ENCODE measurements at regions not wholly inside any gene's neighbourhood (a gene's known extent, or its start where the extent isn't known, plus 50 kb on each side); places are given as distances from the start of the nearest gene placed in this dataset.
"Not testable (repeated sequence)": the region's sequence is repeated elsewhere in the genome, so short reads cannot be mapped to it uniquely, and the experiment has no call there.

DNA sequence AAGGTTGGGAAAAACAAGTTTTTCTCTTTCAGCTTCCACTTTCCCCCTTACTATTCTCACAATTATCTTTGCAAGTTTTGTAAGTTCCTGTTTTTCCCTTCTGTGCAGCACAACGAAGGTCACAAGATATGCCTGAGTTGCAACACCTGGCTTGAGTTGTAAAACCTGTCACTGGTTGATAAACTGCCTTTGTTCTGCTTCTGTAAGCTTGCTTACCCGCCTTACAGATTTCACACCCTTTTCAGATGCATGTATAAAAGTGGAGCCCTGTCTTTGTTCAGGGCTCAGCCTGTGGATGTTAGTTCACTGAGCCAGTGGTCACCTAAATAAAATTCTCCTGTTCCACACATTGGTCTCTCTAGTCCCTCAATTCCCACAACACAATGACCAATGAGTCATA is 318.9 kb downstream of the UBE2NL start:
- TF ChIP-seq ZNF3 (CRISPR knock-in tag; IDR thresholded peaks at IDR 0.05); HDAC2 (IDR thresholded peaks at IDR 0.05); ZNF830 (CRISPR knock-in tag; IDR thresholded peaks at IDR 0.05); MAZ (CRISPR knock-in tag; conservative IDR thresholded peaks at IDR 0.05 in 1 of 2, IDR thresholded peaks at IDR 0.05 in 1 of 2); MXI1 (IDR thresholded peaks at IDR 0.05; ENCODE audit: low read depth, low read length); ZNF197 (CRISPR knock-in tag; IDR thresholded peaks at IDR 0.05; ENCODE audit: low read depth); HNRNPLL (IDR thresholded peaks at IDR 0.05; ENCODE audit: low read depth, low read length, poor library complexity, severe bottlenecking); ETS2 (tag; IDR thresholded peaks at IDR 0.05; ENCODE audit: borderline replicate concordance, poor library complexity, severe bottlenecking); SIX5 (IDR thresholded peaks at IDR 0.05; ENCODE audit: borderline replicate concordance in 1 of 2, insufficient read depth in 1 of 2, low read depth in 1 of 2, low read length in 2 of 2): not testable (repeated sequence)
- TF ChIP-seq, protein P1, sequence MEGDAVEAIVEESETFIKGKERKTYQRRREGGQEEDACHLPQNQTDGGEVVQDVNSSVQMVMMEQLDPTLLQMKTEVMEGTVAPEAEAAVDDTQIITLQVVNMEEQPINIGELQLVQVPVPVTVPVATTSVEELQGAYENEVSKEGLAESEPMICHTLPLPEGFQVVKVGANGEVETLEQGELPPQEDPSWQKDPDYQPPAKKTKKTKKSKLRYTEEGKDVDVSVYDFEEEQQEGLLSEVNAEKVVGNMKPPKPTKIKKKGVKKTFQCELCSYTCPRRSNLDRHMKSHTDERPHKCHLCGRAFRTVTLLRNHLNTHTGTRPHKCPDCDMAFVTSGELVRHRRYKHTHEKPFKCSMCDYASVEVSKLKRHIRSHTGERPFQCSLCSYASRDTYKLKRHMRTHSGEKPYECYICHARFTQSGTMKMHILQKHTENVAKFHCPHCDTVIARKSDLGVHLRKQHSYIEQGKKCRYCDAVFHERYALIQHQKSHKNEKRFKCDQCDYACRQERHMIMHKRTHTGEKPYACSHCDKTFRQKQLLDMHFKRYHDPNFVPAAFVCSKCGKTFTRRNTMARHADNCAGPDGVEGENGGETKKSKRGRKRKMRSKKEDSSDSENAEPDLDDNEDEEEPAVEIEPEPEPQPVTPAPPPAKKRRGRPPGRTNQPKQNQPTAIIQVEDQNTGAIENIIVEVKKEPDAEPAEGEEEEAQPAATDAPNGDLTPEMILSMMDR (IDR thresholded peaks at IDR 0.05 in 2 of 3, conservative IDR thresholded peaks at IDR 0.05 in 1 of 3; ENCODE audit: insufficient read depth in 2 of 3, low read depth in 1 of 3, low read length in 3 of 3): not testable (repeated sequence)
- TF ChIP-seq, protein P2, sequence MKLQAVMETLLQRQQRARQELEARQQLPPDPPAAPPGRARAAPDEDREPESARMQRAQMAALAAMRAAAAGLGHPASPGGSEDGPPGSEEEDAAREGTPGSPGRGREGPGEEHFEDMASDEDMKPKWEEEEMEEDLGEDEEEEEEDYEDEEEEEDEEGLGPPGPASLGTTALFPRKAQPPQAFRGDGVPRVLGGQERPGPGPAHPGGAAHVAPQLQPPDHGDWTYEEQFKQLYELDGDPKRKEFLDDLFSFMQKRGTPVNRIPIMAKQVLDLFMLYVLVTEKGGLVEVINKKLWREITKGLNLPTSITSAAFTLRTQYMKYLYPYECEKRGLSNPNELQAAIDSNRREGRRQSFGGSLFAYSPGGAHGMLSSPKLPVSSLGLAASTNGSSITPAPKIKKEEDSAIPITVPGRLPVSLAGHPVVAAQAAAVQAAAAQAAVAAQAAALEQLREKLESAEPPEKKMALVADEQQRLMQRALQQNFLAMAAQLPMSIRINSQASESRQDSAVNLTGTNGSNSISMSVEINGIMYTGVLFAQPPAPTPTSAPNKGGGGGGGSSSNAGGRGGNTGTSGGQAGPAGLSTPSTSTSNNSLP (IDR thresholded peaks at IDR 0.05; ENCODE audit: borderline replicate concordance, low read depth, low read length): not testable (repeated sequence)
